B cell (primary cell): ENCODE measurements at regions not wholly inside any gene's neighbourhood (a gene's known extent, or its start where the extent isn't known, plus 50 kb on each side); places are given as distances from the start of the nearest gene placed in this dataset.

ENCODE experiments used
- ATAC-seq: fragments of 200-7000 bp; cut with Tn5 transposase; one replicate; pipeline ENCODE4 v1.10.0; 2021; ENCODE audit warnings: low read depth, mild to moderate bottlenecking, moderate number of reproducible peaks, moderate library complexity
- CTCF ChIA-PET: fragments of 350-600 bp; sonication (Branson Sonifier 250); formaldehyde crosslinking; loops from one replicate; lab custom pipeline; 2021; ENCODE audit warnings: antibody characterized with exemption, inconsistent platforms; lab: Charles Lee
- POLR2A ChIA-PET: fragments of 350-600 bp; sonication (Branson Sonifier 250); formaldehyde crosslinking; loops from one replicate; lab custom pipeline; 2021; ENCODE audit warnings: antibody characterized with exemption; lab: Charles Lee
- DNase-seq: peaks from one replicate; pipeline ENCODE4 v3.0.0; 2013
- H2AFZ ChIP-seq: 2 replicates; pipeline ENCODE4 v1.6.1; 2012; ENCODE audit warnings: mild to moderate bottlenecking, low read depth, low read length; ENCODE audit not compliant: insufficient read depth, poor library complexity, severe bottlenecking
- H3K27ac ChIP-seq, 2 donors: 1 replicate in 1 of 2; 2 replicates in 1 of 2; pipeline ENCODE4 v1.5.1; 2012 to 2013; ENCODE audit warnings: low read length in 2 of 2, mild to moderate bottlenecking in 2 of 2, moderate library complexity in 1 of 2
- H3K27me3 ChIP-seq, 4 experiments: fragments of 200-600 bp in 1 of 4; sonication (generic) in 1 of 4; replicated peaks in 1 of 4; 1 replicate in 2 of 4; 2 replicates in 2 of 4; pipeline versions ENCODE4 v1.6.1 to v1.7.0; 2013 to 2016; ENCODE audit warnings: low read length in 3 of 4, mild to moderate bottlenecking in 2 of 4, mixed read lengths in 1 of 4, moderate library complexity in 1 of 4; ENCODE audit not compliant: insufficient read depth in 4 of 4, control insufficient read depth in 3 of 4; ENCODE audit errors: control extremely low read depth in 1 of 4
- H3K36me3 ChIP-seq, 2 experiments: replicated peaks in 1 of 2; 1 replicate in 1 of 2; 2 replicates in 1 of 2; pipeline versions ENCODE4 v1.6.1 to v1.7.1; 2013; ENCODE audit warnings: low read length in 1 of 2; ENCODE audit not compliant: insufficient read depth in 2 of 2, control insufficient read depth in 1 of 2; ENCODE audit errors: control extremely low read depth in 1 of 2, extremely low read depth in 1 of 2
- H3K4me1 ChIP-seq, 2 donors: fragments of 200-600 bp in 1 of 2; sonication (generic) in 1 of 2; 1 replicate in 1 of 2; 2 replicates in 1 of 2; pipeline versions ENCODE4 v1.5.1 to v1.6.1; 2013 to 2017; ENCODE audit warnings: low read length in 2 of 2; ENCODE audit not compliant: control insufficient read depth in 2 of 2, insufficient read depth in 2 of 2
- H3K4me2 ChIP-seq: replicated peaks from 2 replicates; pipeline ENCODE3; 2012; ENCODE audit warnings: mild to moderate bottlenecking, low read depth, low read length; ENCODE audit not compliant: poor library complexity, severe bottlenecking
- H3K4me3 ChIP-seq, 5 experiments: fragments of 200-600 bp in 1 of 5; sonication (generic) in 1 of 5; 1 replicate in 3 of 5; 2 replicates in 2 of 5; pipeline versions ENCODE4 v1.5.1 to v1.7.0; 2011 to 2016; ENCODE audit warnings: low read length in 4 of 5, mild to moderate bottlenecking in 4 of 5, low read depth in 2 of 5, control low read depth in 1 of 5, moderate library complexity in 1 of 5; ENCODE audit not compliant: insufficient read depth in 1 of 5; ENCODE audit errors: control extremely low read depth in 1 of 5, extremely low read depth in 1 of 5
- H3K79me2 ChIP-seq: fragments of 200-600 bp; sonication (generic); one replicate; pipeline ENCODE4 v1.6.0; 2016; ENCODE audit warnings: low read length; ENCODE audit not compliant: control insufficient read depth, insufficient read depth
- H3K9ac ChIP-seq: fragments of 200-600 bp; sonication (generic); 2 replicates; pipeline ENCODE4 v1.6.1; 2017; ENCODE audit warnings: mild to moderate bottlenecking, low read length, moderate library complexity
- H3K9me3 ChIP-seq, 3 donors: one replicate each; pipeline versions ENCODE4 v1.6.1 to v1.7.1; 2013; ENCODE audit warnings: low read length in 2 of 3; ENCODE audit not compliant: control insufficient read depth in 2 of 3, insufficient read depth in 1 of 3; ENCODE audit errors: control extremely low read depth in 1 of 3
- H4K20me1 ChIP-seq: 2 replicates; pipeline ENCODE4 v1.6.0; 2012; ENCODE audit warnings: mild to moderate bottlenecking, low read length; ENCODE audit not compliant: insufficient read depth, control insufficient read depth, poor library complexity, severe bottlenecking
- H3K27ac Mint-ChIP-seq: one replicate; pipeline ENCODE4 v1.8.0; 2021; ENCODE audit warnings: mixed read lengths
- H3K27me3 Mint-ChIP-seq: one replicate; pipeline ENCODE4 v1.8.0; 2021; ENCODE audit warnings: mixed read lengths
- H3K4me1 Mint-ChIP-seq: one replicate; pipeline ENCODE4 v1.8.0; 2021; ENCODE audit warnings: mixed read lengths
- H3K4me3 Mint-ChIP-seq: one replicate; pipeline ENCODE4 v1.8.0; 2021; ENCODE audit warnings: mixed read lengths
- H3K9me3 Mint-ChIP-seq: one replicate; pipeline ENCODE4 v1.8.0; 2022; ENCODE audit warnings: mixed read lengths; ENCODE audit not compliant: insufficient read depth
- EZH2 ChIP-seq: IDR thresholded peaks from 2 replicates; pipeline ENCODE4 v1.6.1; 2012; ENCODE audit warnings: borderline replicate concordance, low read depth, mild to moderate bottlenecking, moderate library complexity, low read length; ENCODE audit not compliant: insufficient read depth, poor library complexity, severe bottlenecking
- WGBS: methylation state at CpG from one replicate; pipeline ENCODE4 v1.1.5; 2013; ENCODE audit warnings: missing lambda C conversion rate; ENCODE audit not compliant: insufficient coverage; 5-methylcytosine and 5-hydroxymethylcytosine counted together
- intact Hi-C: fragments of 100-400 bp; cut with micrococcal nuclease; formaldehyde crosslinking; loops from one replicate; pipeline ENCODE4 v1.10.0; 2022
- TF ChIP-seq, protein P1 (sequence below): fragments of 200-600 bp; IDR thresholded peaks from one replicate; pipeline ENCODE4 v1.8.0; 2022; ENCODE audit warnings: antibody characterized with exemption, mild to moderate bottlenecking

DNA sequence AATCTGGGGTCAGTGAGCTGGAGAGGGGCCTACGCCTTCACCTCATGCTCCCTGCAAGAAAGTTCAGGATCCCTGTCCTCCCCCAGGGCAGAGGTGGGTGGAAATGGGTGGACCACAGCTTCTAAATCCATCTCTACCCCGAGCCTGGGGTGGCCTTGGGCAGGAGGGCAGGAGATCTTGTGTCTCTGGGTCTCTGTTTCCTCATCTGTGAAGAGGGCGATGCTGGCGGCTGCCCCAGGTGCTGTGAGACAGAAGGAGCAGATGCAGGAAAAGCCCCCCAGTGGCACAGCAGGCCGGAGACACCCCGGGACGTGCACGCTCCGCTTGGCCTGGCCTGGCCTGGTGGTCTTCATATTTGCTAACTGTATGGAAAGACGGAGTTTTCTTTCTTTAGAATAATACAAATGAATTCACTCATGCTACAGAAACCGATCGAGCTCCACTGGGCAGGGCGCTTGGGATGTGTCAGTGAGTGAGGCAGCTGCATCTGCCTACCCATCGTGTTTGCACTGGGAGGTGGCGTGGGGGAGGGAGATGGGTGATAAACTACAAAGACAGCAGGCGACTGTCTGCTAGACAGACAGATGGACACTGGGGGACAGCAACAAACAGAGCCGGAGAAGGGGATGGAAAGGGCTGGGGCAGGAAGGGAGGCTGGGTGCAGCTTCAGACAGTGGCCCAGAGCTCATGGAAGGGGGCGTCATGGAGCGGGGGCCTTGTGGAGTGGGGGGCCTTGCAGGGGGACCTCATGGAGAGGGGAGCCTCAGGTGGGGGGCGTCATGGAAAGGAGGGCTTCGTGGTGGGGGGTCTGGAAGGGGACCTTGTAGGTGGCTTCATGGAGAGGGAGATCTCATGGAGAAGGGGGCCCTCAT lies 136.2 kb downstream of the CPZ start:
- Histone ChIP-seq H4K20me1 (no peaks in the 10 kb centered on the region), H2AFZ (no peak overlapping the region), H3K4me1 (no peaks in the 10 kb centered on the region), H3K36me3 (no peaks in the 10 kb centered on the region), H3K4me3 (no peak overlapping the region), H3K4me2 (no peak overlapping the region), H3K9ac (no peak overlapping the region), H3K27ac (no peak overlapping the region), H3K27me3 (no peaks in the 10 kb centered on the region), H3K9me3 (peaks cover 0 to 28% (median 0%) of the 10 kb centered on the region in 3 donors), H3K79me2 (no peaks in the 10 kb centered on the region)
- no peak overlapping the region for H3K27ac Mint-ChIP-seq
- CTCF ChIA-PET: no interaction called here
- POLR2A ChIA-PET: no interaction called here
- no peak overlapping the region for H3K4me3 Mint-ChIP-seq
- no peaks in the 10 kb centered on the region for H3K4me1 Mint-ChIP-seq
- TF ChIP-seq, protein P1, sequence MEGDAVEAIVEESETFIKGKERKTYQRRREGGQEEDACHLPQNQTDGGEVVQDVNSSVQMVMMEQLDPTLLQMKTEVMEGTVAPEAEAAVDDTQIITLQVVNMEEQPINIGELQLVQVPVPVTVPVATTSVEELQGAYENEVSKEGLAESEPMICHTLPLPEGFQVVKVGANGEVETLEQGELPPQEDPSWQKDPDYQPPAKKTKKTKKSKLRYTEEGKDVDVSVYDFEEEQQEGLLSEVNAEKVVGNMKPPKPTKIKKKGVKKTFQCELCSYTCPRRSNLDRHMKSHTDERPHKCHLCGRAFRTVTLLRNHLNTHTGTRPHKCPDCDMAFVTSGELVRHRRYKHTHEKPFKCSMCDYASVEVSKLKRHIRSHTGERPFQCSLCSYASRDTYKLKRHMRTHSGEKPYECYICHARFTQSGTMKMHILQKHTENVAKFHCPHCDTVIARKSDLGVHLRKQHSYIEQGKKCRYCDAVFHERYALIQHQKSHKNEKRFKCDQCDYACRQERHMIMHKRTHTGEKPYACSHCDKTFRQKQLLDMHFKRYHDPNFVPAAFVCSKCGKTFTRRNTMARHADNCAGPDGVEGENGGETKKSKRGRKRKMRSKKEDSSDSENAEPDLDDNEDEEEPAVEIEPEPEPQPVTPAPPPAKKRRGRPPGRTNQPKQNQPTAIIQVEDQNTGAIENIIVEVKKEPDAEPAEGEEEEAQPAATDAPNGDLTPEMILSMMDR: no peak
- no peak for ATAC-seq
- H3K27me3 Mint-ChIP-seq: no peaks in the 10 kb centered on the region
- intact Hi-C loops: no loop called here
- 96% methylated on average over 15 of the region's 21 CpGs for WGBS
- no peaks in the 10 kb centered on the region for H3K9me3 Mint-ChIP-seq
- DNase-seq: no peak

DNA sequence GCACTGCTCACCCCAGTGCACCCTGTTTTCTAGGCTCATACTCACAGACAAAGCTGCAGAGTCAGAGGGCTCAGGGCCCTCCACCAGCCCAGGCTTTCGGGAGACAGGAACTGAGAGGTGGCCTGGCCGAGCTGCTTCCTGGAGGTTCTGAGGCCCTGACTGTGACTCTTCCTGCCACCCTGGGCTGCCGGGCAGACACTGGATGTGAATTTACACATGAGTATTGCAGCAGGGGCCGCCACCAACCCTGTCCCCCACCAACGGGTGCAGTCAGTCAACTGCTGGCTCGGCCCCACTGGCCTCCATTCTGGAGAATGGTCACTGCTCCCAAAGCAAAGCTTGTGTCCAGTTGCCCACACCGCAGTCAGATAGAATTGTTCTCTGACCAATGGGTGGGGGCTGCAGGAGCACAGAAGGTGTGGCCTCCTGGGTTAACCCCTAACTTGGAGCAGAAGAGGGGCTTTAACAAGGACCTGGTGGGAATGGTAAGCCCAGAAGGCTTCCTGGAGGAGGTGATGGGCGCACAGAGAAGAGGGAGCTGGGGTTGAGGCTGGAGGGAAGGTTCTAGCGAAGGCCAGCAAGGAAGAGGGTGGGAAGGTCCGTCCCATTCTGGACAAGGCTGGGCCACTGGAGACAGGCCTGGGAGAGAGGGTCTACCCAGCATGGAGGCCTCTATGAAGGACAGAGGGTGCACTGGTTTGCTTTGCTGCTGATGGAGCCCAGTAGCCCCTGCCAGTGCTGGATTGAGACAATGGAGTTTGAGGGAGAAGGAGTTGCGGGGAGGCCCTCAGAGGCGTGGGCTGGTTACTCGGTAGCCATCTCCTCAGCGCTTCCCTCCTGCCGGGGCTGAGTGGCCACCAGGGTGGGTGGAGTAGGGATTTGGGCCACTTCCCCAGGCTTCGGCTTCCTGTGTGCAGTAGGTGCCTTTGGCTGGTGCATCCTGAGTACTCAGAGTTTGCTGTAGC lies 135.3 kb downstream of the CPZ start:
- Mint-ChIP-seq H3K9me3 (no peaks in the 10 kb centered on the region), H3K27me3 (no peaks in the 10 kb centered on the region), H3K4me1 (no peaks in the 10 kb centered on the region), H3K4me3 (no peak overlapping the region), H3K27ac (no peak overlapping the region)
- Histone ChIP-seq H3K27me3 (no peaks in the 10 kb centered on the region), H3K27ac (no peak overlapping the region), H3K4me2 (no peak overlapping the region), H3K9ac (no peak overlapping the region), H2AFZ (no peak overlapping the region), H3K4me1 (no peaks in the 10 kb centered on the region), H3K36me3 (no peaks in the 10 kb centered on the region), H3K4me3 (no peak overlapping the region), H3K9me3 (peaks cover 0 to 34% (median 0%) of the 10 kb centered on the region in 3 donors), H4K20me1 (no peaks in the 10 kb centered on the region), H3K79me2 (no peaks in the 10 kb centered on the region)
- TF ChIP-seq EZH2: no peak
- TF ChIP-seq, protein P1: no peak
- ChIA-PET CTCF (no interaction called here), POLR2A (no interaction called here)
- no peak for DNase-seq
- intact Hi-C loops: no loop called here
- 61% methylated on average over 16 of the region's 16 CpGs for WGBS
- ATAC-seq: no peak
